ENCODE measurements at regions not wholly inside any gene's neighbourhood (a gene's known extent, or its start where the extent isn't known, plus 50 kb on each side); places are given as distances from the start of the nearest gene placed in this dataset.
A peak's percentile ranks its signal among the peaks of the same experiment; 100 is the strongest.
"Not testable (repeated sequence)": the region's sequence is repeated elsewhere in the genome, so short reads cannot be mapped to it uniquely, and the experiment has no call there.

DNA sequence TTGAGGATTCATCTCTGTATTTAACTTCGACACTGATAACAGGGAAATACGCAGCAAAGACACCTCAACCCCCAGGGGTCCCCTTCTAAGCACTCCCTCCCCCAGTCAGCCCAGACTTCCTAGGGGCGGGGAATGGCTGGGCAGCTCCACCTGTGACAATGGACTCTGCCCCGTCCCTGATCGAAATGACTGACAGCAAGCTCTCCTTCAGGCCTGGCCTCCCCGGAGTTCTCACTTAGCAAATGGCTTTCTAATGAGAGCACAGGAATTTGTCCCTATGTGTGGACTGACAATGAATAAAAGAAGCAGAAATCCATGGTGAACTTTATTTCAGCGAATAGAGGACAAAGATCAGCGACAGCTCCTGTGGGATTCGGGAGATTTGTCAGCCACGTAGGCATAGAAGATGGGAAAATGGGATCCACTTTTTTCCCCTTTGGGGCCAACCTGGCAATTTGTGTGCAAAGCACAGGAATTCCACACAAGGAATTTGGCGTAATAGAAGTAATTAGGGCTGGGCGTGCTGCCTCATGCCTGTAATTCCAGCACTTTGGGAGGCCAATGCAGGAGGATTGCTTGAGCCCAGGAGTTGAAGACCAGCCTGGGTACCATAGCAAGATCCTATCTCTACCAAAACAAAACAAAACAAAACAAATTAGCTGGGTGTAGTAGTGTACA is 63.8 kb downstream of the TNFAIP2 start:
- DNase-seq = no peak

DNA sequence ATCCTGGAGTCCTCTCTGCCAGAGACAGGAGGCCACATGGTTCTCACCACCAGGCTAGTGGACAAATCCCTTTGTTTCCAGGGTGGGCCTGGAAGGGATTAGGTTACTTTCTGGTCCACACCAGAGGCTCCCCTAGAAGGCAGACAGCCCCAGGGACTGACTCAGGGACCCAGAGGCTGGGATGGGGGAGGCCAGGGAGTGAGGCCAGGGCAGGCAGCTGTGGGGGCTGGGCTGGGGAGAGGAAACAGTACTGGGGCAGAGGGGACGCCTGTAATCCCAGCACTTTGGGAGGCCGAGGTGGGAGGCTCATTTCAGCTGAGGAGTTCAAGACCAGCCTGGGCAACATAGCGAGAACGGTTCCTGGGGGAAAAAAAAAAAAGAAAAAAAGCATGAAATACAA is 64.7 kb downstream of the TNFAIP2 start:
- no peak for DNase-seq

DNA sequence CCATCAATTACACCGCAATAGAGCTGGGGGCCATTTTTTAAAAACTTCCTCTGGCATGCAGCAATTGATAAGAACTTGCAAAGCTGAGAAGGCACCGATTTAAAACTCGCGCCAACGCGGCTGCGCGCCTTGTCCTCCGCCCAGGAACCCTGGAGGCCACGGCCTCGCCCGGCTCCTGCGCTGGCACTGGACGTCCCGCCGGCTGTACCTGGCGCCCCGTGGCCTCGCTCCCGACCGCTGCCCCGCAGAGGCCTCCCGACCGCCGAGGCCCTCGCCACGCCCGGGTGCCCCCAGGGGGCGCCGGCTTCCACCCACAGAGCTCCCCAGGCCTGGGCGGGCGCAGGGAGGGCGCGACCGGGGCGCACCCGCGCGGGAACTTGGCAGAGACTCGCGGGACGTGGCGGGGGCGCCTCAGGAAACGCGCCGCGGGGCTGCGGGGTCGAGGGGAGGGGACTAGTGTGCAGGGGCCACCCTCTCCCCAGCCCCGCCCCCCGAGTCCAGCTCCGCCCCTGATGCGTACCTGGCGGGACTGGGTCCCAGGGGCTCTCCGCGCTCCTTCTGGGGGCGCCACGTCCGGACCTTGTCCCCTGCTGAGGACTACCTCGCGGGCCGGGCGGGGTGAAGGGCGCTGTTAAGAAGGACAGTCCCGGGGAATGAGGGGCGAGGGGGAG is 65.7 kb downstream of the TNFAIP2 start:
- peak; percentile 19 to 30 for DNase-seq

DNA sequence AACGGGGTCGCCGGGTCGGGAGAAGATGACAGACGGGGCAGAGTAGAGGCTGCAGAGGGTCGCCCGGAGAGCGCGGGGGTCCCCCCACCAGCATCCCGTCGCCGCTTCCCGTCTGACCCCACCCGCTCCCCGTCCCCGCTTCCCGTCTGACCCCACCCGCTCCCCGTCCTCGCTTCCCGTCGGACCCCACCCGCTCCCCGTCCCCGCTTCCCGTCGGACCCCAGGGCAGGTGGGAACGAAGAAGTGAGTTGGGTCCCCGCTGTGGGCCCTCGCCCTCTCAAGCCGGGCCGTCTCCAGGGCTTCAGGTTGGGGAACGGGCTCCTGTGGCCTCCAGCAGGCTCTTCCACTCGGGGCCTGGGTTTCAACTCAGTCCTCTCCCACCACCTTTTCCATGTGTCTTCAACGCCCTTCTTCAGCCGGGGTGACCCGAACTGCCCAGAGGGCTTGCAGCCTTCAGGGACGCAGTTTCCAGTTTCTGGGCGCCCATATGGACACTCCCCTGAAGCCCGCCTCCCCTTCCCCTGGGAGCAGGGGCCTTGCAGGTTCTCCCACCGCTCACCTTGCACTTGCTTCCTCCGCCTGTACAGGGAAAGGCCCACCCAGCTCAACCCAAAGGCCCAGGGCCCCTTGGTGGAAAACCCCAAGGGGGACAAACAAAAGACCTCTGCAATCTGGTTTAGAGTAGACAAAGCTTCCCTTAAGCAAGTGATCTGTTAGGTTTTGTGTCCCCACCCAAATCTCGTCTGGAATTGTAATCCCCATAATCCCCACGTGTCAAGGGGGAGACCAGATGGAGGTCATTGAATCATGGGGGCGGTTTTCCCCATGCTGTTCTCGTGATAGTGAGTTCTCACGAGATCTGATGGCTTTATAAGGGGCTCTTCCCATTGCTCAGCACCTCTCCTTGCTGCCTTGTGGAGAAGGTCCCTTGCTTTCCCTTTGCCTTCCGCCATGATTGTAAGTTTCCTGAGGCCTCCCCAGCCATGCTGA is 66.5 kb downstream of the TNFAIP2 start:
- DNase-seq = no peak

DNA sequence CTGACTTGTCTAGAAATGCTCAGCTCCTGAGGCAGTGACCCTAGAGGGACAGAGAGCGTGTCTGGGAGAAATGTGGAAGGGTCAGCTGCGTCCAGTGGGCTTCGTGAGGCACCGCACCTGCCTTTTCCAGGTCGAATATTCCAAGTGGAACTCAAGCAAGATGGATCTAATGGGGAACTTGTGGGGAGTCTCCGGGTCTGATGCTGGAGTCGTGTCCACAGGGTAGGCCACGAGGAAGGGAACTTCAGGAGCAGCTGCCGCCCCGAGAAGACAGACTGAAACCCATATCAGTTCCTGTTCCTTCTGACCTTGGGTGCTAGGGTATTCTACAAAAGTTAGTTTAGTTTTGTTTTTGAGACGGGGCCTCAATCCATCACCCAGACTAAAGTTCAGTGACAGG is 67.5 kb downstream of the TNFAIP2 start:
- DNase-seq = peak in 1 of 2 donors; percentile 33

DNA sequence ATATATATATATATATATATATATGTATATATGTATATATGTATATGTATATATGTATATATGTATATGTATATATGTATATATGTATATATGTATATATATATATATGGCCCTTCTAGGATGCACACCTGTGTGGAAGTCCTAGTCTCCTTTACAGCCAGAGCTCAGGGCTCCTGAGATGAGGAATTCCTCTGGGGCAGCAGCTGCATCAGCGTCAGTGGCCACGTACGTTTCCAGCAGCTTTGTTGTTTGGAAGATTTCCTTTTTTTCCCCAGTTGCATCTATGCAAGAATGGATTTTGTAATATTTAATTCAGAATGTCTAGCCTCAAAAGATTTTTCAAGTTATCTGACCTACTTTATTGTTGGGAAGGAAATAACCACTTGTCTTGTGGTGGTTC is 68.6 kb downstream of the TNFAIP2 start:
- DNase-seq = no peak

DNA sequence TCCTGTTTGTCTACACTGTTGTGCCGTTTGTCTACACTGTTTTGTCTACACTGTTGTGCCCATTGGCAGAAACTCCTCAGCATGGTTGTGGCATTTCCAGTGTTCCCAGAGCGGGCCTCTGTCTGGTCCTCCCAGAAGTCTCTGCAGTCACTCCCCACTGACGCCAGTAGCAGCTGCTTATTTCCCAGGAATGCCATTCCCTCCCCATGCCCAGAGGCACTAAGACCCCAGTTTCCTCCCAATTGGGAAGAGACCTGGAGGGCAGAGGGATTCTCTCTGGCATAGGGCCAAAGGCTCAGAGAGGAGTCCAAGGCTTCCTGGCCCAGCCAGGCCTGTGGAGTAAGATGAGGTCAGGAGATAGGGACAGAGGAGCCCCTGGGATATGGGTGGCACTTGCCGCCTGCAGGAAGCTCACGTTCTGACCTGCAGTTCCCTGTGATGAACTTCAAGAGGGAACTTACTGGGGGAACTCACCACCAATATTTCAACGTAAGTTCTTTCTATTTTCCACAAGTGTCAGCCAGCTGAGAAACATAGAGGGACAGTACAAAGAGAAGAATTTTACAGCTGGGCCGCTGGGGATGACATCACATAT is 69.1 kb downstream of the TNFAIP2 start:
- DNase-seq = peak in 1 of 2 donors; percentile 13

DNA sequence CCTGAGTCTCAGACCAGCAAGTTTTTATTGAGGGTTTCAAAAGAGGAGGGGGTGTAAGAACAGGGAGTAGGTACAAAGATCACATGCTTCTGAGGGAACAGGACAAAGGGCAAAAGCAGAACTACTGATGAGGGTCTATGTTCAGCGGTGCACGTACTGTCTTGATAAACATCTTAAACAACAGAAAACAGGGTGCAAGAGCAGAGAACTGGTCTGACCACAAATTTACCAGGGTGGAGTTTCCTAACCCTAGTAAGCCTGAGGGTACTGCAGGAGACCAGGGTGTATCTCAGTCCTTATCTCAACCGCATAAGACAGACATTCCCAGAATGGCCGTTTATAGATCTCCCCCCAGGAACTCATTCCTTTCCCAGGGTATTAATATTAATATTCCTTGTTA is 69.6 kb downstream of the TNFAIP2 start:
- not testable (repeated sequence) for DNase-seq

DNA sequence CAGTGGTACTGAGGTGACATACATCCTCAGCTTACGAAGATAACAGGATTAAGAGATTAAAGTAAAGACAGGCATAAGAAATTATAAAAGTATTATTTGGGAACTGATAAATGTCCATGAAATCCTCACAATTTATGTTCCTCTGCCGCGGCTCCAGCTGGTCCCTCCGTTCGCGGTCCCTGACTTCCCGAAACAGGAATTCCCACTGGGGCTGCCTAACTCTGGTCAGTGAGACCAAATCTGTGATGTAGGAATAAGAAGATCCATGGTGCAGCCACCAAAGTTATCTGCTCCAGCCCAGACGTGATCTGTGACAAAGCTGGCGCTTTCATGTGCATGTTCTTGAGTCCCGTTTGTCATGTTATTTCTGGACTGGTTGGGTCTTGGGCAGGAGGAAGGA is 70.2 kb downstream of the TNFAIP2 start:
- DNase-seq = not testable (repeated sequence)

DNA sequence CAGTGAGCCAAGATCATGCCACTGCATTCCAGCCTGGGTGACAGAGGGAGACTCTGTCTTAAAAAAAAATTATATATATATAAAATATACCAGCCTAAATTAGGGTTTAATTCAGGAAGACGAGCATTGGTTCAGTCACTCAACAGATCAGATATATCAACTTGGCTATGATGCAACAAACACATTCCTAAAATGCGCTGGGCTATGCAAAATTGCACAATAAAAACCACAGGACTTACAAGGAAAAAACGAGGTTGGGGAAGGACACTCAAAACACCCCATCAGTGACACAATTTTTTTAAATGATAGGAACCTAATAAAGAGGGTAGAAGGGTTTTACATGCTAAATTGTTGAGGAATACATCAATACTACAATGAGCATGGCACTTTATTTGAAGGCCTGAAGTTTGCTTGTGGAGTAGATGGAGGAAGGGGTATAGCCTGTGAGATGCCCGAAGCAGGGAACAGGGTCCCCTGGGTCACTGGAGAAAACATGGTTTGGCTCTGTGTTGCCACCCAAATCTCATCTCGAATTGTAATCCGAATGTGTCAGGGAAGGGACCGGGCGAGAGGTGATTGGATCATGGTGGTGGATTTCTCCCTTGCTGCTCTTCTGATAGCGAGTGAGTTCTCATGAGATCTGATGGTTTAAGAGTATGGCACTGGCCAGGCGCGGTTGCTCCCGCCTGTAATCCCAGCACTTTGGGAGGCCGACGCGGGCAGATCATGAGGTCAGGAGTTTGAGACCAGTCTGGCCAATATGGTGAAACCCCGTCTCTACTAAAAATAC is 71.2 kb downstream of the TNFAIP2 start:
- DNase-seq = peak; percentile 71 to 78

DNA sequence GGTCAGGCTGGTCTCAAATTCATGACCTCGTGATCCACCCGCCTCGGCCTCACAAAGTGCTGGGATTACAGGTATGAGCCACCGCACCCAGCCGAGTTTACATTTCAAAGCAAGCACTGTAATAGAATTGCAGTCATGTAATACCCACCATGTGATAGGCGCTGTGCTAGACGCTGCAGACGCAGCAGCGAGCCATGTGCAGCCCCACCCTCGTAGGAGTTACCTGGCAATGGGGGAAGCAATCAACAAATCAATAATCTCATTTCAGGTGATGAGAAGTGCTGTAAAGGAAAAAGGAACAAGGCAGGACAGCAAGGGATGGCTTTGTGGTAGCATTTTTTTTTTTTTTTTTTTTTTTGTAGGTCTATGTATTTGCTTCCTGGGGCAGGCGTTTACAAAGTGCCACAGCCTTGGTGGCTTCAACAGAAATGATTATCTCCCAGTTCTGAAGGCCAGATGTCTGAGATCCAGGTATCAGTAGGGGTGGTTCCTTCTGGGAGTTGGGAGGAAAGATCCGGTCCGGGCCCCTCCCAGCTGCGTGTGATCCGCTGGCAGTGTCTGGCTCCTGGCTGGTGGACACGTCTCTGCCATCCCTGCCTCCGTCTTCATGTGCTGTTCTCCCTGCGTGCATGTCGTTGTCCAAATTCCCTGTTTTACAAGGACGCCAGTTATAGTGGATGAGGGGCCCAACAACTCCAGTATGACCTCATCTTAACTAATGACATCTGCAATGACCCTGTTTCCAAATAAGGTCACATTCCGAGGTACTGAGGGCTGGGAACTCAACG is 72.8 kb downstream of the TNFAIP2 start:
- DNase-seq = no peak

DNA sequence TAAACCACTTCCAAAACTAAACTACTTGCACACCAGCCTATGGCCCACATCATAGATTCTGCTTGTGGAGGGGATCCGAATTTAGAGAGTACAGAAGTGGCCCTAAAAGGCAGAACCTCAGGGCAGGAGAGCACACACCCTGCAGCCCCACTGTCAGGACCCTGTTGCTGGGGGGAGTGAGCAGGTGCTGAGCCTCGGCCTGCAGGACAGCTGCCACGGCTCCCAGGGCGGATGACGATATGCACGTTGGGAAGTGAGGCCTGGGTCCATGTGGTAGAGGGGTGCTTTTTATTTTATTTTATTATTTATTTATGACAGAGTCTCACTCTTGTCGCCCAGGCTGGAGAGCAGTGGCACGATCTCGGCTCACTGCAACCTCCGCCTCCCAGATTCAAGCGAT is 73.5 kb downstream of the TNFAIP2 start:
- DNase-seq = no peak

DNA sequence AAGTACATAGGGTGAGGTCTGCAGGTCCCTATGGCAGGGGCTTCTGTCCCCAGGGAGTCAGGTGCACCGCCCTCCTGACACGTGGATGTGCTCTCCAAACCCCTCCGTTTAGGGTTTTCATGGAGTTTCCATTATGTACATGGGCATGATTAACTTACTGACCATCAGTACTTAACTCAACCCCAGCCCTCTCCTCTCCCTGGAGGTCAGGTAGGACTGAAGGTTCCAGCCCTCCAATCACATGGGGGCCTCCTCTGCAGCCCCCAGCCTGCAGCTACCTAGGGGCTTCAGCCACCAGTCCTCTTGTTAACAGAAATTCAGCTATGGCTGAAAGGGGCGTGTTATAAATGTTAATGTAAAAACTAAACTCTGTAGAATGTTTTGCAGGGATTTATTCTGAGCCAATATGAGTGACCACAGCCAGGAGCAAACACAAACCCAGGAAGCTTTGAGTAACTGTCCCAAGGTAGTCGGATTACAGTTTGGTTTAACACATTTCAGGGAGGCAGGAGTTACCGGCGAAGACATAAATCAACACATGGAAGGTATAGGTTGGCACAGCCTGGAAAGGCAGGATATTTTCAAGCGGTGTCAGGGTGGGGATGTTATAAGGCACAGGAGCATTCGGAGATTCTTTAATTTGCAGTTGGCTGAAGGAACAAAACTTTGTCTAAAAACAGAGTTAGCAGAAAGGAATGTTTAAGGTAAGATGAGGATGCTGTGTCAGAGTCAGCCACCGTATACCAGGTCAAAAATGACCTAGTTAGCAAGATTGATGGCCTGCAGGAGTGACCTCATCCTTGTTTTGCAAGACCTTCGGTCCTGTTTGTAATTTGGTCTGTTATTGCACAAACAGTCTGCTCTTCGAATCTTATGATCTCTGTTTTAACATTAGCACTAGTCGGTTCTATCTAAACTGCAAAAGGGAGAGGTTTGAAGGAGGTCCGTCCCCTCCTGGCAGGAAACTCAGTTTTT is 75.2 kb downstream of the TNFAIP2 start:
- peak; percentile 87 to 89 for DNase-seq

DNA sequence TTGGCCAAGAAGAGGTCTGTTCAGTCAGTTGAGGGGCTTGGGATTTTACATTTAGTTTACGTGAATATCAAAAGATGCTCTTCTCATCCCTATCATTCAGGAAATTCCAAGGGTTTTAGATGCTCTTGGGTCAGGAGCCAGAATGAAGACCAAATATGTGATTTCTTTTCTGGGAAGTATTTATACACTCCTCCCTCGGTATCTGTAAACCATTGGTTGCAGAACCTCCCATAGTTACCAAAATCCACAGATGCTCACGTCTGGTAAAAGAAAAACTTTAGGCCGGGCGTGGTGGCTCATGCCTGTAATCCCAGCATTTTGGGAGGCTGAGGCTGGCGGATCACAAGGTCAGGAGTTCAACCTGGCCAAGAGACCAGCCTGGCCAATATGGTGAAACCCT is 75.9 kb downstream of the TNFAIP2 start:
- DNase-seq = no peak

DNA sequence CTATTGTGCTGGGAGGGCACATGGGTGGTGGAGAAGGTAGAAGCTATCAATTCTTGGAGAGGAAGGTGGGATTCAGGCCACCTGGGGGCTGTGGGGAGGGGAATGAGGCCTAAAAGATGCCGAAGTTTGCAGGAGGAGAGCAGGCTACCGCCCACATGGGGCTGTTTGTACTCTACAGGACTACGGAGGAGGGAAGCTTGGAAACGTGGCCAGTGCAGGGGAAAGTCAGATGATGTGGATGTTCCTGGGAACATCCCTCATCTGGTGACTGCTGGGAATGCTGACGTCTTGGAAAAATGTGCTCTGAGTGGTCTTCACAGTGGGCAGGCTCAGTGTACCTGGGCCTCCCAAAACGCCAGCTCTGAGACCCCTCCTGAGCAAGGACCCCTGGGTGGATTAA is 78.5 kb downstream of the TNFAIP2 start:
- no peak for DNase-seq

DNA sequence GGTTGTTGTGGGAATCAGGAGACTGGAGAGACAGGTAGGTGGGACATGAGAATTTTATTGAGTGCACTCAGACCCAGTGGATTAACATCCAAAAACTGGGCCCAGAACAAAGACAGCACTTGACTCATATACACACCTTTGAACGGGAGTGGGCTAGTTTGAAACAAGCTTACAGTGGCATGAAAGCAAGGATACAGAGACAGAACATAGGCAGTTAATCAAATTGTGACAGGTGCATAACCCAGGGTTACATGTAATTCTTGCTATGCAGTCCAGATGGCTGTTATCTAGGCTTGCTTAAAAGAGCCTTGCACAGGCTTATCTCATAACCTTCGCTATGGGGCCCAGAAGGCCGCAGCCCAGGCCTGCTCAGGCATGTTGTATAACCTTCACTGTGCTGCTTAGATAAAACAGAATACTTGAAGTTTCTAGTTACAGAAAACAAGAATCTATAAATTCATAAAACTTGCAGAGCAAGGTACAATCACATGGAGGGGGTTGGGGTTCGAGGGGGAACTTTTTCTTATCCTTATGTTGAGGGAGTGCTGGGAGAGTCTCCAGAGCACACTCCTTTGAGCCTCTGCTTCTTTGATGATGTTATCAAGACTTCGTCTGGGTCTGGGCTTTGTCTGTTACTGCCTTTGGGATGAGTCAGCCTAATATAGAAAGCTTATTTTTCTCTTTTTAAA is 81.7 kb downstream of the TNFAIP2 start:
- no peak for DNase-seq

DNA sequence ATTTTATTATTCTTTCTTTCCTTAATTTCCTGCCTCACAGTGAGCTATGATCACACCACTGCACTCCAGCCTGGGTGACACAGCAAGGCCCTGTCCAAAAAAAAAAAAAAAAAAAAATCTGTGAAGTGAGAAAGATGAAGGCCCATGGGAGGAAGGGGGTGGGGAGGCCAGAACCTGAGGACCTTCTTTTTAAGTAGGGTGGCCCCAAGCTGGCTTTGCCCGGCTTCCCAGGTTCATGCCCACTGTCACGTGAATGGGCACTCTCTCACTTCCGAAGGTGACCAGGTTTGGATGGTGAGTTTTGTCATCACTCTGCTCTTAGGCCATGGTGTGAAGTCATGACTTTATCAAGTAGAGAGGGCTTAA is 82.3 kb downstream of the TNFAIP2 start:
- DNase-seq = no peak

DNA sequence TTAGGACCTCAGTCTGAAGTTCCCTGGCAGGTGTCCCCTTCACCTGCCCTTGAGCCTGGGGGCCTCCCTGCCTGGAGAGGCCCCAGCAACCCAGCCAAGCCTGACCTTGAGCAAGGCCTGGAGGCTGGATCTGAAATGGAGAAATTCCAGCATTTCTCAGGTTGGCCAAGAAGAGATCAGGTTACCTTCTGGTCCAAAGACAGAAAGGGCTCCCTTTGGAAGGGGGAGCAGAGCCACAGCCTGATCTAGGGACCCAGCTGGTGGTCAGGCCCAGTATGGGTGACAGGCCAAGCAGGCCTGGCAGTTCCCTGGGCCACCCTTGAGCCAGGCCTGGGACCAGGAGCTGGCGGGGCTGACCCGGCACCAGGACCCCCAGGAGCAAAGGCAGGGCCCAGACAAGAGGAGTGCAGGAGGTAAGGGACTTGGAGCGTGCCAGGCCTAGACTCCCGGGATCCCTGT is 82.8 kb downstream of the TNFAIP2 start:
- DNase-seq = no peak

DNA sequence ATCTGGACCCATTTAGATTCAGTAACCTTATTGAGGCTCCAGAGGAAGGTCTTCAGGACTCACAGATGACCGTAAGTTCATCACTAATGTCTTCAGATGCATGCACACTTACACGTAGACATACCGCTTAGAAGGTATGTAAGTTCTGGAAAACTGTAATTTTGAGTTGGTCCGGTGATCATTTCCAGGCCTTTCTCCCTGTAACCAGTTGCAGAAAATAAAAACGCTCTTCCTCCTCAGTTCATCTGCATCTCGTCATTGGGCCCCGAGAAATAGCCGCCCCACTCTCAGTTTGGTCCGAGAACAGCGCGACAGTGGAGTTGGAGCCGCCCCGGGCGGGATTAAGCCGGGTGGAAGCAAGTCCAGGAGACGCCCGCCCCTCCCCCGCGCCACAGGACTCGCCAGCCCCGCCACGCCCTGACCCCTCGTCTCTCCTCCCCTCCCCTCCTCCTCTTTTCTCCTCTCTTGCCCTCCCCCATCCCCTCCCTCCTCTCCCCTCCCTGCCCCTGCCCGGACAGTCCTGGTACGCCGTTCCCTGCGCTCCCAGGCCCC is 83.7 kb downstream of the TNFAIP2 start:
- DNase-seq = no peak
